Activated naive CD8-positive, alpha-beta T cell treated with anti-CD3 and anti-CD28 coated beads, Interleukin-2, amount 50 U/mL, for 16 hours (primary cell): ENCODE measurements at regions not wholly inside any gene's neighbourhood (a gene's known extent, or its start where the extent isn't known, plus 50 kb on each side); places are given as distances from the start of the nearest gene placed in this dataset.
"Not testable (repeated sequence)": the region's sequence is repeated elsewhere in the genome, so short reads cannot be mapped to it uniquely, and the experiment has no call there.

Experiments
- DNase-seq: peaks from one replicate; pipeline ENCODE4 v3.0.0-alpha.2; 2020; ENCODE audit warnings: low read depth, low spot score

DNA sequence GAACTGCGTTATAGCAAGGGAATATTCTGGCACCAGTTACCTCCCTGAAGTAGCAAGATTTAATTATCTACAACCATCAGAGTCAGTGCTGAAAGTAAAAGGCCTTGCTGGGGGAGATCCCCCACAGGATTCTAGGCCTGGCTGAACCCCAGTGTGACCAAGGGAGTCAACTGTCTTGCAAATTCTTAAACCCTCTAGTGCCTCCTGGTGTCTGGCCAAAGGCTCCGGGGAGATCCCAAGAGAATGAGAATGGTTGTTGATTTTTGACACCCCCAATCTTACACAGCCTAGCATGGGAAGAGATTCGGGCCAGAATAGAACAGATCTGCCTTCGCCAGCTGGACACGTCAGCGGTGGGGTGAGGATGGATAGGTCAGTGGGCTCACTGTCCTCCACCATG, 179.4 kb downstream of the ERMARD start:
- DNase-seq, result no peak

DNA sequence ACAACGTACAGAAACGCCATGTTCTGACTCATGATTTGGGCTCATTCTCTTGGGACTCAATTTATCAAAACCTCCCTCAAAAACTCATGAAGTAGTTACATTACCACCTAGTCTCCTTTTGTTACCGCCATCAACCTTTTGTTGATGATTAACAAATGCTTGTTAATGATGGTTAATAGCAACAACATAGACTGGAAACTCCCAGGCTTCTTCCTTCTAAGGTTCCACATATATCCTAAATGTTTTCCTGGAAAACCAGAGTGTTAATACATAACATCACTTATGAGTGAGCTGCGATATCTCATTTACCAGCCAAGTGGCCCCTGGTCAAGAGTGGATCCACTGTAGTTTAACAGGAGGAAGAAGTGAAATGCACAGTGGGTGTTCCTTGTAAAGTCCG, 176.3 kb downstream of the ERMARD start:
- no peak for DNase-seq

DNA sequence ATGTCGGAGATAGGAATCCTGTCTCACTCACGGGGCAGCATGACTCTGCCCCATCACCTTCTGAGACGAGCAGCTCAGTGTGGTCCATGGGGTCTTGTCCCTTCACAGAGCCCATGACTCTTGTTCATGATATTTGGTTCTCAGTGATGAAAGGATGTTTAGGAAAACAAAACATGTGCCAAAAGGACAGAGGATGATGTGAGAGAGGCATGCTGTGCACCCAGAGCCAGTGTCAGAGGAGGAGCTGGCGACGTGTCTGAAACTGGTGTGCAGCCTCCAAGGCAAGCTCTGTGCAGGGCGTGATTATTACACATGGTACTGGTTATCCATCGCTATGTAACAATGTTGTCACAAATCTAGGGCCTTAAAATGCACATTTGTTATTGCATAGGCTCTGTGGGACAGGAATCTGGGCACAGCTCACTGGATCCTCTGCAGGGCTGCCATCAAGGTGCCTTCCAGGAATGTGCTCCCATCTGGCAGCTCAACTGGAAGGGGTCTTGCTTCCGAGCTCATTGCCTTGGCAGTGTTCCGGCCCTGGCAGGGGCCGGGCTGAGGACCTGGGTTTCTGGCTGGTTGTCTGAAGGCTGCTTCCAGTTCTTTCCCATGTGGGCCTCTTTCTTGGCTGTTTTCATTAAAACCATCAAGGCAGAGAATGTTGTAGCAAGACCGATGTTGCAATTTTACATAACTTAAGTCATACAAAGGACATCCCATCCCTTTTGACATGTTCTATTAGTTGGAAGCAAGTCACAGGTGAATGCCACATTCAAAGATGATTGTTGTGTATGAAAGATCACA, 175.4 kb downstream of the ERMARD start:
- no peak for DNase-seq

DNA sequence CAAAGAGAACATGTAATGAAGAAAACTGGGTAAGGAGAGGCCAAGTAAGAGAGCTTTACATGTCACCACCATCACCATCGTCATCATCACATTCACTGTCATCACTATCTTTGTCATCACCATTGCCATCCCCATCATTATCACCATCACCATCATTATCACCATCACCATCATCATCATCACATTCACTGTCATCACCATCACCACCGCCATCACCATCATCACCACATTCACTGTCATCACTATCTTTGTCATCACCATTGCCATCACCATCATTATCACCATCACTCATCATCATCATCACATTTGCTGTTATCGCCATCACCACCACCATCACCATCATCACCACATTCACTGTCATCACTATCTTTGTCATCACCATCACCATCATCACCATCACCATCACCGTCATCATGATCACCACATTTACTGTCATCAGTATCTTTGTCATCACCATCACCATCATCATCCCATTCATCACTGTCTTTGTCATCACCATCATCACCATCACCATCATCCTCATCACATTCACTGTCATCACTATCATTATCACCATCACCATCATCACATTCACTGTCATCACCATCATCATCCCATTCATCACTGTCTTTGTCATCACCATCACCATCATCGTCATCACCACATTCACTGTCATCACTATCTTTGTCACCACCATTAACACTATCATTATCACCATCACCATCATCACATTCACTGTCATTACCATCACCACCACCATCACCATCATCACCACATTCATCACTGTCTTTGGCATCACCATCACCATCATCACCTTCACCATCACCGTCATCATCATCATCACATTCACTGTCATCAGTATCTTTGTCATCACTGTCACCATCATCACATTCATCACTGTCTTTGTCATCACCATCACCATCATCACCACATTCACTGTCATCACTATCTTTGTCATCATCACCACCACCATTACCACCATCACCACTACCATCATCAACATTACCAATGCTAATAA, 172.3 kb downstream of the ERMARD start:
- no peak for DNase-seq

DNA sequence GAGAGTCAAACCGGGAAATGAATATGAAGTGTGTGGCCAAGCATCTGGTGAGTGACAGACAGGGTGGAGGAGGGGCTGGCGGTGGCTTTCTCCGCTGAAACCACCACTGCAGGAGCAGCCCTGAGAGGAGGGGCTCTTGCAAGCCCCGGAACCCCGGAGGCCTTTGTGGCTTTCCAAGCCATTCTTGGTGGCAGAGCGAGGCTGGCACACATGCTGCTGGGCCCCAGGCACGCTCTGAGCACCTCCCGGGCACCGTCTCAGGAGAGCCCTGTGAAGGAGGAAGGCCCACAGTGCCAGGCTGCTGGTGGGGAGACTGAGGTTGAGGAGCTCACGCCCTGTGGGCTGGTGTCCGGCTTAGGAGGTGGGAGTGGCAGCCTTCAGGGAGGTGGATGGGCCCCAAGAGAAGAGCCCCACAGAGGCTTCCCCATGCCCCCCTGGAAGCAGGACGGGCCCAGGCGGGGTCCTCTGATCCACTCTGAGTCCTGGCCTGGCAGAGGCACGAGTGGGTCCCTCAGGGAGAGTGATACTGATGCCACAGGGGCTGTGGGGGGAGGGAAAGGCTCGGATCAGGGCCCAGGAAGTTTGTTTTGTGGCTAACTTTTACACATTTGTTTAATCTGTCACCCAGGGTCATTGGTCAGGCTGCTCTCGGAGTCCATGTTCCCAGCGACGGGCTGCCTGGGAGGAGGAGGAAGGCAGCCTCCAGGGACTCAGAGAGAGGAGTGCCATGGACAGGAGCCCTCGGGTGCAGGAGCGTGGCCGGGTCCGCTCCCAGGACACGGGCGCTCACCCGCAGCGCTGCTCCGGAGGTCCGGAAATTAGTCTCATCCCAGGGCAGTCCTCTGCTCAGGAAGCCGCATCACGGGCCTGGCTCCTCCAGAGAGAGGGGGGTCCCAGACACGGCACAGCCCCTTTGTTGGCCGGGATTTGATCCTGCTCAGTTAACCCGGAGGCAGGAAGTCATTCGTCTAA, 170.7 kb downstream of the ERMARD start:
- no peak for DNase-seq

DNA sequence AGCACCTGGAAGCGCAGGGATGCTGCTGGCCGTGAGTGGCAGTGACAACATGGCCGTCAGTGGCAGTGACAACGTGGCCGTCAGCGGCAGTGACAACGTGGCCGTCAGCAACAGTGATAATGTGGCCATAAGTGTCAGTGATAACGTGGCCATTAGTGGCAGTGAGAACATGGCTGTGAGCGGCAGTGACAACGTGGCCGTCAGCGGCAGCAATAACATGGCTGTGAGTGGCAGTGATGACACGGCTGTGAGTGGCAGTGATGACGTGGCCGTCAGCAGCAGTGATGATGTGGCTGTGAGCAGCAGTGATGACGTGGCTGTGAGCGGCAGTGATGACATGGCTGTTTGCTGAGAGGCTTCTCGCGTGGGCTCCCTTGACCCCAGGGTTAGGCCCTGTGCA, 169.8 kb downstream of the ERMARD start:
- DNase-seq, result no peak

DNA sequence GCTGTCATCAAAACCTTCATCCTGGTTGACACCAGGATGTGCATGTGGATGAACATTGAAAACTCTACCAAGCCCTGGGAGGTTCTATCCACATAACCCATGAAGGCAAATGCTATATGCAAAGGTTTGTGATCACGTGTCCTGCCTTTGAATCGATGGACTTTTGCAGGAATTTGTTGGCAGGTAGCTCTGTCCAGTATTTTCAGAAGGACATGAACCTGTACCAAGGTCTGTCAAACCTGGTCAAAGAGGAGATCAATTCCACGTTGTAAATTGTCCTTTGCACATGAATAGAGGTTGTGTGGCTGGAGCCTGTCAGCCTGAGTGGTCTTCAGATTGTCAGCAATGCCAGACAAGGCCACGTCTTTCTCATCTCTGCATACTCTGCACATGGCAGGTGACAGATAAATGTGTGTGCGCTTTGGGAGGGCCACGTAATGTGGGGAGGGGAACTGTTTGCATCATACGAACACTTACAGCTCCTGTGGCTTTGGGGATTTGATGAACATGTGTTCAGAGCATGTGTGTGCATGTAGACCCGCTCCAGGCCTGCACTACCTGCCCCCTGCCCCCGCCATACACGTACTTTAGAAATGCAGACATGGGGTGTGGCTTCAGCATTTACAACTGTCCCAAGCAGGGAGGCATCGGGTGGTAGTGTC, 169.1 kb downstream of the ERMARD start:
- no peak for DNase-seq

DNA sequence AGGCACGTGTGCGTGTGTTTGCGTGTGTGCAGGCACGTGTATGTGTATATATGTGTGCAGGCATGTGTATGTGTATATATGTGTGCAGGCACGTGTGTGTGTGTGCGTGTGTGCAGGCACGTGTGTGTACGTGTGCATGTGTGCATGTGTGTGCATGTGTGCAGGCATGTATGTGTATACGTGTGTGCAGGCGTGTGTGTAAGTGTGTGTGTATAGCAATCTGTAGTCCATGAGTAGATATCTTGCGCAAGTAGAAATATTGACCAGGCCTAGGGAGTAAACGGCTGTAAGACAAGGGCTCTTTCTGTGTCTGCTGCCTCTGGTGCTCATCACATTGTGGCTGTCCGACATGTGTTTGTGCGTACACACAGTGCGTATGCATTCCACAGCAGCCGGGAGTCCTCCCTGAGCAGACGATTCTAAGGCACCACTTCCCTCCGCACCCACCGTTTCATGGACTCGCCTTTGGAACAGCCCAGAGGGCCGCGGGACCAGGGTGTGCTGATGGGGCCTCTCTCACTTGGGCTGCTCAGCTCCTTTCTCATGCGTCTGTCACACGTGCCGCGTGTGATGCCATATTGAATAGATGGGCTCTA, 167.6 kb downstream of the ERMARD start:
- no peak for DNase-seq

DNA sequence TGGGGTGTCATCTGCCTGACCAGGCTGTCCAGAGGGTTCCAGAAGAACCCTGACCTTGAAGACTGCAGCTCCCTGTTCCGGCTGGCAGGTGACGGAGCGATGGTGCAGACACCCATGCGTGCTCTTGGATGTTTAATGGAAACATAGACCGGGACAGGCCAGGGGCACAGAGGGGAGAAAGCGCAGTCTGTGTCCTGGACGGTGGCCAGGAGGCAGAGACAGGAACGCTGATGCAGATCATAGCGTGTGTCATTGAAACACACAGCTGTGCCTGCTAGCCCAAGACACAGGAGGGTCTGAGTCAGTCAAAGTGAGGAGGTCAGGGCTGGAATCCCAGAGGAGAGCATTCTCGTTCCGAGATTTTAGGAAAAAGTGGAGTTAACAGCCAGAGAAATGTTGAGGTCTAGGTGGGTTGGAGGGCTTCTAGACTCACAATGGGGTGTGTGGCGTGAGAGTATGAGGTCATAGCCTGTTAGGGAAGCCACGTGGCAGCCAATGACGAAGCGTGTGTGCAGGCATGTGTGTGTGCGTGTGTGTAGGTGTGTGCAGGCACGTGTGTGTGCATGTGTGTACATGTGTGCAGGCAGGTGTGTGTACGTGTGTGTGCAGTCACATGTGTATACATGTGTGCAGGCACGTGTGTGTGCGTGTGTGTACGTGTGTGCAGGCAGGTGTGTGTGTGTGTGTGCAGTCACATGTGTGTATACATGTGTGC, 167.0 kb downstream of the ERMARD start:
- DNase-seq, result no peak

DNA sequence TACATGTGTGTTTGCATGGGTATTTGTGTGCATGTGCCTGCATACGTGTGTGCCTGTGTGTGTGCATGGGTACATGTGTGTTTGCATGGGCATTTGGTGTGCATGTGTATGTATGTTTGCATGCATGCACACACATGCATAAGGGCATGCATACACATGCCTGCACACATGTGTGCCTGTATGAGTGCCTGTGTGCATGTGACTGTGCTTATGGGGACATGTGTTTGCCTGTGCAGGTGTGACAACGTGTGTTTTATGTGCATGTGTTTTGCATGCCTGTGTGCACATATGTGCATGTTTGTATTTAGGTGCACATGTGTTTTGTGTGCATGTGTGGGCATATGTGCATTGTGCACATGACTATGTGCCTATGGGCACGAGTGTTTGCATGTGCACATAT, 165.7 kb downstream of the ERMARD start:
- DNase-seq, result no peak

DNA sequence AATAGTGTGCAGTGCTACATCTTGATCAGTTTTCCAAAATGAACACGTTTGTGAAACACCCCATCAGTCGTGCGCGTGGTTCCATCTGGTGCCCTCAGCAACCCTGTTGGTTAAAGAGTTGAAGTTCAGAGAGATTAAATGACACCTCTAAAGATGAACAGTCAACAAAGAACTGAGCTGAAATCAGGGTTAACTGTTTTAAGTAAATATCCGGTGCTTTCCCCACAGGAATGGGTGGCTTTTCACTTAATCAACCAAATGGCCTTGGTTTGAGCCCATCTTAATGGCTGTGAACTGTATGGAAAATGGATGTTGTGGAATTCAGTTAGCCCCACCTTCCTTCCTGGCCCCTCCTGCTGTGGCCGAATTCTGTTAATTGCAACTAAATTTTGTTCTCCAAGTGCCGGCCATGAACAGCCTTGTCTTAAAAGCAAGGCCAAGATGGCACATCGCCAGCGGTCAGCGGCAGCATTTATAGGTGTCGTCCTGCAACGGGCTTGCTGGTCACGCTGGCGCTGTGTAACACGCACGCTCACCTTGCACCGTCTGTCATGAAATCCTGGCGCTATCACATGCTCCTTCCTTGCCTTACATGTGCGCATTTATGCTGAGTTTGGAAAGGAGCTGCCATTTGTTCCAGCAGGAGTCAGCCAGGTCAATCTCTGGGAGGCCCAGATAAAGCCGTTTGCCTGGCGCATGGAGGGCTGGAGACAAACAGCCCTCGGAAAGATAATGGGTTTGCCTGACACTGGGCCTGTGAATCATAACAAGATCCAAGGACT, 164.5 kb downstream of the ERMARD start:
- DNase-seq, result no peak

DNA sequence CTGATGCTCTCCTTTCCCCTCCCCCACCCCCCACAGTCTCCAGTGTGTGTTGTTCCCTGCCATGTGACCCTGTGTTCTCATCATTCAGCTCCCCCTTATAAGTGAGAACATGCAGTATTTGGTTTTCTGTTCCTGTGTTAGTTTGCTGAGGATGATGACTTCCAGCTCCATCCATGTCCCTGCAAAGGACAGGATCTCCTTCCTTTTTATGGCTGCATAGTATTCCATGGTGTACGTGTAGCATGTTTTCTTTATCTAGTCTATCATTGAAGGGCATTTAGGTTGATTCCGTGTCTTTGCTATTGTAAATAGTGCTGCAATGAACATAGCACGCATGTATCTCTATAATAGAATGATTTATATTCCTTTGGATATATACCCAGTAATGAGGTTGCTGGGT, 162.3 kb downstream of the ERMARD start:
- not testable (repeated sequence) for DNase-seq

DNA sequence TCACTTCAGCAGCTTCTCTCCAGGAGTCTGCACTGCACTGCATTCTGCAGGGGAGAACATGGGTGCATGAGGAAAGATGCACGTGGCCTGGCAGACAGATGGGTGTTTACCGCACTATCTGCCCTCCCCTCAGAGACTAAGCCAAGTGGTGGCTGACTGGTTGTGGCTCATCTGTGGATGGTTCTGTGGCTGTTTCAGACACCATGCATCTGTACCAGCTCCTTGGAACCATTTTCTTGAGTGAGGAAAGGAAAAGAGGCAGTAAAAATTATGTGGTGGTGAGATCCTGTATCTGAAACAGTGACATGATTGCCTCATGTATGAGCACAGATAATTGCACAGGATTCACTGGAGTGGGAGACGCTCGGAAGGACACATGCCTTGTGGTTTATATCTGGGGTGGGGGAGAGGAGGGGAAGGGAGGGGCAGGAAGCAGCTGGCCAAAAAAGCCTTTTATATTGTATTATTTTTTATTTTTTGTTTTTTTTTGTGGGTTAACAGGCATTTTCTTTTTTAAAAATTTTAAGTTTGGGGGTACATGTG, 161.7 kb downstream of the ERMARD start:
- DNase-seq, result no peak

DNA sequence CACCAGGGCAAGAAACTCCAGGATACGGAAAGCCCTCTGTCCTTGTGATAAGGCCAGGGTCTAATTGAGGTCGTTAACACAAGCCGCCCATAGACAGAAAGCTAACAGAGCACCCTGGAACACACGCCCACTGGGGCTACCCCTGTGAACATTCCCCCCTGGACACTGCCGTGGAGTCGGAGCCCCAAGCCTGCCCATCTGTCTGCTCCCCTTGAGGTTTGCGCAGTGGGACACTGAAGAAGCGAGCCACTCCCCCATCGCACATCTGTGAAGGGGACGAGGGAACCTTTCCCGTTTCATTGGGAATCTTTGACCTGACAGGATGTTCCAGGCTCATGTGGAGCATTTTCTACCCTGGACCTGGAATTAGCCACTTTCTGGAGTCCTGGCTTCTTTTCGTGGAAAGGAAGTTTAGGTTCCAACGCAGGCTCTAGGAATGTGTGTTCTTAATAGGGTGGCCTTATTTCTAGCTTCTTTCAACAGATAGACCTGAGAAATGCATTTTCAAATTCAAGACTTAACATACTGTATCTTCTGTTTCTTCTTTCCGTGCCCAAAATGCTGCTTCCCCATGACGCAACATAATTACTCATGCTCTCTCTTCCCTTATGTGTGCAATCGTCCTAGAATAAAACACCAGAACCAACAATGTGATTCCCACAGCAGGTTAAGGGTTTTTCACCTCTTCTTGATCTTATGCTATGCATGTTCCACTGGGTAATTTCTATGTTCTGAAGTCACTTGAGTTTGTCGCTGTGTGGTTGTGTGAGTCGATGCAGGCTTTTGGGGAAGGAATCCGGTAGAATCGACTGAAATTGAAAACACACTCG, 161.1 kb downstream of the ERMARD start:
- no peak for DNase-seq

DNA sequence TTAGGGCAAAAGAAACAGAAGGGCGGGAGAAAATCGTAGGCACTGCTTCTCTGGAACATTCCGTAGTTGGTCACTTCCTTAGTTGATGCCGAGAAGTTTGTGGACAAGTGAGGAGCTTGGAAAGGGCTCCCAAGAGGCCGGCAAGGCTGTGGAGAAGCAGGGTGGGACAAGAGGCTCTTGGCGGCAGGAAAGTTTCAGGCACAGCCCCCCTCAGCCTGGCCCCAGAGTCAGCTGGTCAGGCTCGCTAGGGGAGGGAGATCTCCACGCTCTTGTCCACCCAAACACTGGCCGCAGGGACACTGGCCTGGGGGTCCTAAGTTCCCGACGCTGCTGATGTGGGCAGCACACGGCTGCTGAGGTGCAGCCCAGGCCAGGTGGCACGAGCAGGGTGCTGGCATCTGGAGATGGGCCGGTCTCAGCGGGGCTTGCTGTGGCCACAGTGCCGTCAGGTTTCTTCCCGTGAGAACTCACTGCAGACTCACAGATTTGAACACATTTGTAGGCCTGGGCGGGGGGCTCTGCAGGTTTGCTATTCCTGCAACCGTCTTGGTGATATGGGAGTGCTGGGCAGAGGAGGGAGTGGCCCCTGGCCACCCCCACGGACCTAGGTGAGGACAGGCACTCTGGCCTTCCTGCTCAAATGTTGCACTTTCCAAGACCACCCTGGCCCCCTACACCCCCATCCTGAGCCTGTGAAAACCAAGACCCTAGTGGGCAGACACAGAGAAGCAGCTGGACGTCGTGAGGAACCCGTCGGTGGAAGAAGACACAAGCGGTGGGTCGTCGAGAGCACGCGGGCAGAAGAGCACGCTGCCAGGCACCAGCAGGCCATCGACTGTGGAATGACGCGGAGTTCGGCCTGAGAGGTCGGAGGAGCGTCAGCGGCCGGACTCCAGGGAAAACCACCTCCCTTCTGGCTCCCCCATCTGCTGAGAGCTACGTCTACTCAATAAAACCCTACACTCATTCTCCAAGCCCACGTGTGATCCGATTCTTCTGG, 160.1 kb downstream of the ERMARD start:
- no peak for DNase-seq

DNA sequence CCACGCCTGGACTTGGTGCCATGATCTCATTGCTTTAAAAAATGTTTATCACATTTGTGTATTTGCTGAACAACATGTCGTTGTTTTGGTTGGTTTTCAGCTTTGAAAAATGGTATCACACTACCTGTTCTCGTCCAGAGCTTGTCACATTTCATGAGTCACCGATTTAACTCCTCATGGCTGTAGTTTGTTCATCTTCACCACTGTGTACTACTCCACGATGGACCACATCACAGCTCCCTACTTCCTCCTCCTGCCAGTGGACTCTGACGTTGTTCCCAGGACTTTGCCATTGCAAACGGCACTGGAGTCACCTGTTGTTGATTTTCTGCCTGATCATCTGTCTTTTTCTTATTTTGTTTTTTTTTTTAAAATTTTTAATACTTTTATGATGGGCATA, 157.7 kb downstream of the ERMARD start:
- DNase-seq, result no peak
